GM12878 (cell line): ENCODE measurements at regions not wholly inside any gene's neighbourhood (a gene's known extent, or its start where the extent isn't known, plus 50 kb on each side); places are given as distances from the start of the nearest gene placed in this dataset.

ENCODE experiments used
- ATAC-seq: fragments of 200-7000 bp; cut with Tn5 transposase; 3 replicates; pipeline ENCODE4 v1.9.1; 2020; ENCODE audit warnings: mild to moderate bottlenecking, moderate library complexity
- BruUV-seq: library from RNA; stranded (reverse); fragments of 400-500 nt; replicated peaks from 2 replicates; lab custom pipeline; 2021; lab: Mats Ljungman, UMichigan
- CTCF ChIA-PET: fragments of 300-600 bp; sonication (Branson Sonifier 250); formaldehyde crosslinking; extraction: SDS; loops from one replicate; lab custom pipeline; 2021; ENCODE audit warnings: inconsistent platforms; lab: Yijun Ruan, JAX
- POLR2A ChIA-PET: fragments of 350-600 bp; formaldehyde crosslinking; extraction: SDS; loops from one replicate; lab custom pipeline; 2021; ENCODE audit warnings: inconsistent platforms; lab: Charles Lee
- RAD21 ChIA-PET: fragments of 300-600 bp; sonication (Branson Sonifier 250); formaldehyde crosslinking; loops from one replicate; lab custom pipeline; 2023; ENCODE audit warnings: antibody characterized with exemption; ENCODE audit not compliant: unreplicated experiment; lab: Charles Lee
- SMC1A ChIA-PET: fragments of 300-600 bp; sonication (Branson Sonifier 250); formaldehyde crosslinking; loops from one replicate; lab custom pipeline; 2023; ENCODE audit not compliant: unreplicated experiment, uncharacterized antibody; lab: Charles Lee
- DNase-seq: peaks from one replicate; pipeline ENCODE4 v3.0.0-alpha.2; 2011; ENCODE audit warnings: low read depth, low spot score
- FAIRE-seq: peaks from 3 replicates; lab custom pipeline; 2011; peaks lifted over from hg19 to GRCh38; lab: Jason Lieb, UNC
- H2AFZ ChIP-seq: 2 replicates; pipeline ENCODE4 v1.6.0; 2011; ENCODE audit warnings: low read depth, low read length, control low read depth; ENCODE audit not compliant: control insufficient read depth
- H3K27ac ChIP-seq: 2 replicates; pipeline ENCODE4 v1.5.1; 2011; ENCODE audit warnings: control low read depth; ENCODE audit not compliant: control insufficient read depth, insufficient read depth
- H3K27me3 ChIP-seq, 2 experiments: replicated peaks in 1 of 2; 2 replicates each; pipeline versions ENCODE4 v1.6.0 to v1.6.1; 2011; ENCODE audit warnings: low read length in 1 of 2; ENCODE audit not compliant: control insufficient read depth in 2 of 2, insufficient read depth in 2 of 2
- H3K36me3 ChIP-seq, 2 experiments: 2 replicates each; pipeline ENCODE4 v1.5.1; 2011; ENCODE audit warnings: low read length in 1 of 2; ENCODE audit not compliant: control insufficient read depth in 2 of 2, insufficient read depth in 2 of 2
- H3K4me1 ChIP-seq: 2 replicates; pipeline ENCODE4 v1.6.1; 2011; ENCODE audit warnings: mild to moderate bottlenecking, low read length, moderate library complexity, mixed read lengths; ENCODE audit not compliant: control insufficient read depth, insufficient read depth
- H3K4me2 ChIP-seq: 2 replicates; pipeline ENCODE4 v1.6.0; 2011; ENCODE audit warnings: control low read depth; ENCODE audit not compliant: control insufficient read depth, insufficient read depth
- H3K4me3 ChIP-seq: fragments of 200-600 bp; sonication (generic); 2 replicates; pipeline ENCODE4 v1.5.1; 2016
- H3K79me2 ChIP-seq: 2 replicates; pipeline ENCODE4 v1.6.0; 2011; ENCODE audit warnings: low read length; ENCODE audit not compliant: control insufficient read depth, insufficient read depth
- H3K9ac ChIP-seq: 2 replicates; pipeline ENCODE4 v1.8.0; 2011; ENCODE audit warnings: low read length, control low read depth, mixed read lengths; ENCODE audit not compliant: control insufficient read depth, insufficient read depth
- H3K9me3 ChIP-seq: replicated peaks from 3 replicates; pipeline ENCODE4 v1.5.1; 2011; ENCODE audit warnings: mild to moderate bottlenecking, low read length; ENCODE audit not compliant: control insufficient read depth, insufficient read depth
- H4K20me1 ChIP-seq: 2 replicates; pipeline ENCODE4 v1.6.0; 2011; ENCODE audit not compliant: control insufficient read depth, insufficient read depth
- ASH2L ChIP-seq: fragments of 300-600, 200-600 bp; sonication (generic); IDR thresholded peaks from 2 replicates; pipeline ENCODE4 v1.6.1; 2017; ENCODE audit warnings: low read depth, mild to moderate bottlenecking, borderline replicate concordance
- CBX3 ChIP-seq: fragments of 200-600 bp; sonication (generic); IDR thresholded peaks from 2 replicates; pipeline ENCODE4 v1.6.1; 2016; ENCODE audit warnings: low read depth, borderline replicate concordance
- CHD4 ChIP-seq: fragments of 200-600 bp; sonication (generic); IDR thresholded peaks from 2 replicates; pipeline ENCODE4 v1.6.1; 2016; ENCODE audit warnings: mild to moderate bottlenecking
- CREM ChIP-seq: IDR thresholded peaks from 2 replicates; pipeline ENCODE4 v1.6.1; 2014; ENCODE audit warnings: antibody characterized with exemption, low read depth
- FOXM1 ChIP-seq: IDR thresholded peaks from 2 replicates; pipeline ENCODE4 v1.6.1; 2012; ENCODE audit warnings: low read depth, mild to moderate bottlenecking, inconsistent platforms, low read length, moderate library complexity
- GATAD2B ChIP-seq: fragments of 450-650 bp; conservative IDR thresholded peaks from 2 replicates; pipeline ENCODE4 v1.6.1; 2017; ENCODE audit warnings: low read depth, mild to moderate bottlenecking, moderate library complexity
- MTA2 ChIP-seq: fragments of 450-650 bp; IDR thresholded peaks from 2 replicates; pipeline ENCODE4 v1.6.1; 2016; ENCODE audit warnings: low read depth, mild to moderate bottlenecking, moderate library complexity
- MYB ChIP-seq: fragments of 150-350 bp; IDR thresholded peaks from 2 replicates; pipeline ENCODE4 v1.6.1; 2014; ENCODE audit warnings: mild to moderate bottlenecking, low read depth, low read length, borderline replicate concordance
- SIN3A ChIP-seq: IDR thresholded peaks from 2 replicates; pipeline ENCODE4 v1.6.1; 2012; ENCODE audit warnings: low read depth, low read length, improper control_type of control experiment
- SP1 ChIP-seq: IDR thresholded peaks from one replicate; pipeline ENCODE4 v1.6.1; 2011; ENCODE audit warnings: low read depth, low read length
- STAT3 ChIP-seq: IDR thresholded peaks from 2 replicates; pipeline ENCODE4 v1.6.1; 2011; ENCODE audit warnings: low read depth, low read length, improper control_type of control experiment
- SUZ12 ChIP-seq: fragments of 200-600 bp; sonication (generic); IDR thresholded peaks from one replicate; pipeline ENCODE4 v1.6.1; 2018; ENCODE audit warnings: antibody characterized with exemption, mild to moderate bottlenecking; ENCODE audit not compliant: unreplicated experiment
- ZBED1 ChIP-seq: IDR thresholded peaks from 2 replicates; pipeline ENCODE4 v1.6.1; 2016; ENCODE audit warnings: borderline replicate concordance
- WGBS: methylation state at CpG from one replicate; pipeline ENCODE4 v1.1.6; 2016; ENCODE audit warnings: low lambda C conversion rate; ENCODE audit not compliant: insufficient replicate concordance, insufficient coverage; ENCODE audit errors: missing lambda C conversion rate; 5-methylcytosine and 5-hydroxymethylcytosine counted together
- in situ Hi-C: fragments of 300-500 bp; cut with MboI; formaldehyde crosslinking; loops from 9 replicates; pipeline ENCODE4 v1.14.3; 2018; ENCODE audit warnings: mixed read lengths
- intact Hi-C: fragments of 100-400 bp; cut with micrococcal nuclease; formaldehyde crosslinking; loops from one replicate; pipeline ENCODE4 v1.14.2; 2022; ENCODE audit not compliant: unreplicated experiment
- TF ChIP-seq, protein P1 (sequence below): fragments of 450-650 bp; IDR thresholded peaks from 2 replicates; pipeline ENCODE4 v1.6.1; 2017; ENCODE audit warnings: mild to moderate bottlenecking, low read depth, inconsistent platforms; ENCODE audit not compliant: poor library complexity, severe bottlenecking
- TF ChIP-seq, protein P2 (sequence below): fragments of 150-350 bp; IDR thresholded peaks from 2 replicates; pipeline ENCODE4 v1.6.1; 2014; ENCODE audit warnings: mild to moderate bottlenecking, low read depth, low read length
- TF ChIP-seq, protein P3 (sequence below): IDR thresholded peaks from 2 replicates; pipeline ENCODE4 v1.6.1; 2011; ENCODE audit warnings: borderline replicate concordance, low read depth, mild to moderate bottlenecking, moderate library complexity, mixed read lengths, low read length; ENCODE audit not compliant: insufficient read depth; ENCODE audit errors: extremely low read length
- TF ChIP-seq, protein P4 (sequence below): fragments of 450-650 bp; IDR thresholded peaks from 2 replicates; pipeline ENCODE4 v1.6.1; 2017; ENCODE audit warnings: mild to moderate bottlenecking, moderate library complexity

DNA sequence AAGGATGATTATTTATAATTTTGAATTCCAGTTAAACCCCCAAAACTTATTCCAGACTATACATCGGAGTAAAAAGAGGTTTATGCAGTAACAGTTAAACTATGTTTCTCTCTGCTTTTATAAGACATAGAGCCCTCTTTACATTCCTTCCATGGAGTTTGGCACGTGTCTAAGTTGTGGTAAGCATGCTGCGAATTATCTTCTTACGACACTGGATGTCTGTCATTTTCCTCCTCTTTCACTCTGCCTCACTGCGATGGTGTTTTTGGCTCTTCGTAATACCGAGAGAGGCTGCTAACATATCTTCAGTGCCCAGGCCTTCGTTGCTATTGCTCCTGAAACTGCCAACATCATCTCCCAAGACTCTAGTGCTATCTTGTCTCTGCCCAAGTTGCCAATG lies 83.9 kb upstream of the TGFBR2 start:
- no peak overlapping the region for H3K4me3 ChIP-seq

More for the DNA sequence above, 83.9 kb upstream of the TGFBR2 start:
- intact Hi-C loops: no loop called here
- in situ Hi-C loops: no loop called here
- Histone ChIP-seq H3K9ac (no peak overlapping the region), H4K20me1 (no peaks in the 10 kb centered on the region), H3K36me3 (no peaks in the 10 kb centered on the region), H3K27me3 (no peaks in the 10 kb centered on the region; a peak in 1 of 4 replicates), H3K9me3 (no peaks in the 10 kb centered on the region), H3K79me2 (no peaks in the 10 kb centered on the region), H3K4me1 (no peaks in the 10 kb centered on the region), H3K27ac (no peak overlapping the region), H2AFZ (no peak overlapping the region), H3K4me2 (no peak overlapping the region)
- 33% methylated on average over 8 of the region's 8 CpGs for WGBS
- FAIRE-seq (no peak), DNase-seq (no peak), ATAC-seq (no peak)
- RAD21 ChIA-PET: no interaction called here
- BruUV-seq: no TSS peak
- POLR2A ChIA-PET: no interaction called here
- CTCF ChIA-PET: interaction anchor here (0.6 kb wide), 1 partner anchor 134 kb away, joined by 4 read pairs; no protein-coding TSS in a partner anchor
- TF ChIP-seq STAT3 (no peak), MYB (no peak), CREM (no peak), SIN3A (no peak), GATAD2B (no peak), SUZ12 (no peak), SP1 (no peak), FOXM1 (no peak), MTA2 (no peak), CBX3 (no peak), CHD4 (no peak), ASH2L (no peak), ZBED1 (no peak)
- TF ChIP-seq, protein P1, sequence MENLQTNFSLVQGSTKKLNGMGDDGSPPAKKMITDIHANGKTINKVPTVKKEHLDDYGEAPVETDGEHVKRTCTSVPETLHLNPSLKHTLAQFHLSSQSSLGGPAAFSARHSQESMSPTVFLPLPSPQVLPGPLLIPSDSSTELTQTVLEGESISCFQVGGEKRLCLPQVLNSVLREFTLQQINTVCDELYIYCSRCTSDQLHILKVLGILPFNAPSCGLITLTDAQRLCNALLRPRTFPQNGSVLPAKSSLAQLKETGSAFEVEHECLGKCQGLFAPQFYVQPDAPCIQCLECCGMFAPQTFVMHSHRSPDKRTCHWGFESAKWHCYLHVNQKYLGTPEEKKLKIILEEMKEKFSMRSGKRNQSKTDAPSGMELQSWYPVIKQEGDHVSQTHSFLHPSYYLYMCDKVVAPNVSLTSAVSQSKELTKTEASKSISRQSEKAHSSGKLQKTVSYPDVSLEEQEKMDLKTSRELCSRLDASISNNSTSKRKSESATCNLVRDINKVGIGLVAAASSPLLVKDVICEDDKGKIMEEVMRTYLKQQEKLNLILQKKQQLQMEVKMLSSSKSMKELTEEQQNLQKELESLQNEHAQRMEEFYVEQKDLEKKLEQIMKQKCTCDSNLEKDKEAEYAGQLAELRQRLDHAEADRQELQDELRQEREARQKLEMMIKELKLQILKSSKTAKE: no peak
- TF ChIP-seq, protein P2, sequence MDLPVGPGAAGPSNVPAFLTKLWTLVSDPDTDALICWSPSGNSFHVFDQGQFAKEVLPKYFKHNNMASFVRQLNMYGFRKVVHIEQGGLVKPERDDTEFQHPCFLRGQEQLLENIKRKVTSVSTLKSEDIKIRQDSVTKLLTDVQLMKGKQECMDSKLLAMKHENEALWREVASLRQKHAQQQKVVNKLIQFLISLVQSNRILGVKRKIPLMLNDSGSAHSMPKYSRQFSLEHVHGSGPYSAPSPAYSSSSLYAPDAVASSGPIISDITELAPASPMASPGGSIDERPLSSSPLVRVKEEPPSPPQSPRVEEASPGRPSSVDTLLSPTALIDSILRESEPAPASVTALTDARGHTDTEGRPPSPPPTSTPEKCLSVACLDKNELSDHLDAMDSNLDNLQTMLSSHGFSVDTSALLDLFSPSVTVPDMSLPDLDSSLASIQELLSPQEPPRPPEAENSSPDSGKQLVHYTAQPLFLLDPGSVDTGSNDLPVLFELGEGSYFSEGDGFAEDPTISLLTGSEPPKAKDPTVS: no peak
- TF ChIP-seq, protein P3, sequence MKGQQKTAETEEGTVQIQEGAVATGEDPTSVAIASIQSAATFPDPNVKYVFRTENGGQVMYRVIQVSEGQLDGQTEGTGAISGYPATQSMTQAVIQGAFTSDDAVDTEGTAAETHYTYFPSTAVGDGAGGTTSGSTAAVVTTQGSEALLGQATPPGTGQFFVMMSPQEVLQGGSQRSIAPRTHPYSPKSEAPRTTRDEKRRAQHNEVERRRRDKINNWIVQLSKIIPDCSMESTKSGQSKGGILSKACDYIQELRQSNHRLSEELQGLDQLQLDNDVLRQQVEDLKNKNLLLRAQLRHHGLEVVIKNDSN: no peak
- TF ChIP-seq, protein P4, sequence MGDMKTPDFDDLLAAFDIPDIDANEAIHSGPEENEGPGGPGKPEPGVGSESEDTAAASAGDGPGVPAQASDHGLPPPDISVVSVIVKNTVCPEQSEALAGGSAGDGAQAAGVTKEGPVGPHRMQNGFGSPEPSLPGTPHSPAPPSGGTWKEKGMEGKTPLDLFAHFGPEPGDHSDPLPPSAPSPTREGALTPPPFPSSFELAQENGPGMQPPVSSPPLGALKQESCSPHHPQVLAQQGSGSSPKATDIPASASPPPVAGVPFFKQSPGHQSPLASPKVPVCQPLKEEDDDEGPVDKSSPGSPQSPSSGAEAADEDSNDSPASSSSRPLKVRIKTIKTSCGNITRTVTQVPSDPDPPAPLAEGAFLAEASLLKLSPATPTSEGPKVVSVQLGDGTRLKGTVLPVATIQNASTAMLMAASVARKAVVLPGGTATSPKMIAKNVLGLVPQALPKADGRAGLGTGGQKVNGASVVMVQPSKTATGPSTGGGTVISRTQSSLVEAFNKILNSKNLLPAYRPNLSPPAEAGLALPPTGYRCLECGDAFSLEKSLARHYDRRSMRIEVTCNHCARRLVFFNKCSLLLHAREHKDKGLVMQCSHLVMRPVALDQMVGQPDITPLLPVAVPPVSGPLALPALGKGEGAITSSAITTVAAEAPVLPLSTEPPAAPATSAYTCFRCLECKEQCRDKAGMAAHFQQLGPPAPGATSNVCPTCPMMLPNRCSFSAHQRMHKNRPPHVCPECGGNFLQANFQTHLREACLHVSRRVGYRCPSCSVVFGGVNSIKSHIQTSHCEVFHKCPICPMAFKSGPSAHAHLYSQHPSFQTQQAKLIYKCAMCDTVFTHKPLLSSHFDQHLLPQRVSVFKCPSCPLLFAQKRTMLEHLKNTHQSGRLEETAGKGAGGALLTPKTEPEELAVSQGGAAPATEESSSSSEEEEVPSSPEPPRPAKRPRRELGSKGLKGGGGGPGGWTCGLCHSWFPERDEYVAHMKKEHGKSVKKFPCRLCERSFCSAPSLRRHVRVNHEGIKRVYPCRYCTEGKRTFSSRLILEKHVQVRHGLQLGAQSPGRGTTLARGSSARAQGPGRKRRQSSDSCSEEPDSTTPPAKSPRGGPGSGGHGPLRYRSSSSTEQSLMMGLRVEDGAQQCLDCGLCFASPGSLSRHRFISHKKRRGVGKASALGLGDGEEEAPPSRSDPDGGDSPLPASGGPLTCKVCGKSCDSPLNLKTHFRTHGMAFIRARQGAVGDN: no peak
- SMC1A ChIA-PET: interaction anchor here (1.9 to 2.0 kb wide), 2 partner anchors 10 to 19 kb away, joined by 6 to 7 read pairs; no protein-coding TSS in a partner anchor
